ENCODE measurements at regions not wholly inside any gene's neighbourhood (a gene's known extent, or its start where the extent isn't known, plus 50 kb on each side); places are given as distances from the start of the nearest gene placed in this dataset.

DNA sequence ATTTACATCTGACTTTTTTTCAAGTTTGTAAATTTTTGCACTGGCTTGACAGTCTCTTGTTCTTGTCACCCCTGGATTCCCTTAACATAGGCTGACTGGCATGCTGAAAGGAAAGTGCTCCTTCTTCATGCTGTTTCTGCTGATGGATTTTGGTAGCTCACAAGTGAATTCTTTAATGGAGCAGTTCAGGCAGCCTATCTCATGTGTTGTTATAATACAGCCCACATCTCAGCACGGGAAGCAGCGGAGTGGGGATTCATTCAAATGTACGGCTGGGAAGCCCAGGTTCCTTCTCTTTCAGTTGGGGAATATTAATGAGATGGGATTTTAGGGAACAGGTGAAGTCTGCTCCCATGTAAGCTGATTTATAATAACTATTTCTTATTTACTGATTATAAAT lies 142.8 kb downstream of the CD8B2 start:
- DNase-seq (ENCODE audit: low read depth in 2 of 2), result no peak

DNA sequence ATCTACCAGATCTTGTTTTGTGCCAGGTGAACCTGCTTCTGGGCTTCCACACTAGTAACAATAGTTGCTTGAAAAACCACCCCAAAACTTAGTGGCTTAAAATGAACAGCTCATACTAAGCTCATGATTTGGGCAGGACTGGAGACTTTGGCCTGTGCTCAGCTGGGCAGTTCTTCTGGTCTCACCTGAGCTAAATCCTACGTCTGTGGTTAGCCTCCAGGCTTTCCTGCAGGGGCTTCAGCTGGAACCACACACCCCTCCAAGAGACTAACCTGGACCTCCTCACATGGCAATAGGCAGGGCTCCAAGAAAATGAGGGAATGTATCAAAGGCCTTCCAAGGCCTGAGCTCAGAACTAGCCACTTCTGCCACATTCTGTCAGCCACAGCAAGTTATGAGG lies 144.1 kb downstream of the CD8B2 start:
- DNase-seq (ENCODE audit: low read depth in 2 of 2), result no peak

DNA sequence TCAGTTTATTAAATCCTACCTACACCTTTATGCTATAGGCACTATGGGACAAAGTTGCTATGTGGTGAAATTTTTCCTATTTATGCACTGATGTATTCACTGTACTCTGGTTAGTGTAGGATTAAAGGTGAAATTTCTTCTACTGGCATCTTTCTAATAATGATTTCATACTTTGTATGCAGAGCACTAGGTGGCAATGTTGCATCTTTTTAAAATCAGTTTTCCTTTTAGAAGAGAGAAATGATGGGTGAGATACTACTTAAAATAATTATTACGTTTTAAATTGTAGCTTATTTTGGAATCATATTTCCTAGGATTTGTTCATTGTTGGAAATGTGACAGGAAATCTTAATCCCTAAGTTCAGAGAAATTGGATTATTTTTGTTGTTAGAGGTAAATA lies 150.9 kb downstream of the CD8B2 start:
- DNase-seq (ENCODE audit: low read depth in 2 of 2), result no peak

- no peak for DNase-seq (ENCODE audit: low read depth in 2 of 2)
Observed at GRCh38 chr2:106638580-106638979, 151.4 kb downstream of the CD8B2 start.

DNA sequence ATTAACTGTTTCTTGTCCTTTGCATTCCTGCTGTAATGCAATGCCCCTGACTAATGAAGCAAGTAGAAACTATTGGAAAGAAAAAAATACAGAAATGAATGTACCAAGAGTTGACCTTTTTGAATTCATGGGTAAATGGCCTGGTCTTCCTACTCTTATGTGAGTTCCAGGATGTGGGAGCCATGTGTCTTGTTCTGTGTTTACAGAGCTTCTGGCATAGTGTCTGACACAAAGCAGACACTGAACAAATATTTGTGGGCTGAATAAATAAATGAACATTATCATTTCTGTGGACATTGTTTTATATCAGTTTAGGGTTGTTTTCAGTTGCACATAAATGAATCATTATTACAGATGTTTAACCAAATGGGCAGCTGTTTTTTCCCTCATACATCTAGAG lies 155.5 kb downstream of the CD8B2 start:
- DNase-seq (ENCODE audit: low read depth in 2 of 2), result no peak

GRCh38 chr2:106644623-106645022 lies 157.5 kb downstream of the CD8B2 start:
- DNase-seq (ENCODE audit: low read depth in 2 of 2), result no peak

- DNase-seq (ENCODE audit: low read depth in 2 of 2), result no peak
Observed at GRCh38 chr2:106646605-106647004, 159.4 kb downstream of the CD8B2 start.

DNA sequence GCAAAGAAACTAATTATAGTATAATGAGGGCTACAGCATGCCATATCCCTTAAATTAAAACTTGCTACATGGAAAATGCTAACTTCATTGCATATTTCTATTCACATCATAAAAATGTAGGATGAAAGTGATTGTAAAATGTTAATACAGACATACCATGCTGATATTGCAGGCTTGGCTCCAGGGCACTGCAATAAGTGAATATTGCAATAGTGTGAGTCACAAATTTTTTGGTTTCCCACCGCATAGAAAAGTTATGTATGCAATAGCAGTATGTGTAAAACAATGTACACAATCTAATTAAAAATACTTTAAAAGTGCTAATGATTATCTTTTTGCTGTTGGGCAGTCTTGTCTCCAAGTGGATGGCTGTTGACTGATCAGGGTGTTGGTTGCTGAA lies 162.1 kb downstream of the CD8B2 start:
- DNase-seq (ENCODE audit: low read depth in 2 of 2), result no peak

DNA sequence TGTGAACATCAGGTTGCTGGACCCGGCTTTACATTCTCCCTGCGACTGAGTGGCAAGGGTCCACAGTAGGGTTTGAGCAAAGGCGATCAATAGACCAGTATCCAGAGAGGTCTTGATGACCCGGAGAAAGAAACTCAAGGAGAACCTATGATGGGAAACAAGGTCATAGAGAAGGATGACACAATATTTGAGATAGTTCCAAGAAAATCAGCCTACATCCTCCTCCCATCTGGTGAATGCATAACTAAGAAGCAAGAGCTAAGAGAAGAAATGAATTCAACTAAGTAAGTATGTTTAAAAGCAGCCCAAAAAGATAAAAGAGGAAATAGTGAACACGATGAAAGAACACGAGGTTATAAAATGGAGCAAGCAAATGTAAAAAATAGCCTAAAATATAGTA lies 166.3 kb downstream of the CD8B2 start:
- DNase-seq (ENCODE audit: low read depth in 2 of 2), result no peak

GRCh38 chr2:106658616-106659015 lies 171.5 kb downstream of the CD8B2 start:
- no peak for DNase-seq (ENCODE audit: low read depth in 2 of 2)

- DNase-seq (ENCODE audit: low read depth in 2 of 2), result no peak
Observed at GRCh38 chr2:106664669-106665068, 177.5 kb downstream of the CD8B2 start.

DNA sequence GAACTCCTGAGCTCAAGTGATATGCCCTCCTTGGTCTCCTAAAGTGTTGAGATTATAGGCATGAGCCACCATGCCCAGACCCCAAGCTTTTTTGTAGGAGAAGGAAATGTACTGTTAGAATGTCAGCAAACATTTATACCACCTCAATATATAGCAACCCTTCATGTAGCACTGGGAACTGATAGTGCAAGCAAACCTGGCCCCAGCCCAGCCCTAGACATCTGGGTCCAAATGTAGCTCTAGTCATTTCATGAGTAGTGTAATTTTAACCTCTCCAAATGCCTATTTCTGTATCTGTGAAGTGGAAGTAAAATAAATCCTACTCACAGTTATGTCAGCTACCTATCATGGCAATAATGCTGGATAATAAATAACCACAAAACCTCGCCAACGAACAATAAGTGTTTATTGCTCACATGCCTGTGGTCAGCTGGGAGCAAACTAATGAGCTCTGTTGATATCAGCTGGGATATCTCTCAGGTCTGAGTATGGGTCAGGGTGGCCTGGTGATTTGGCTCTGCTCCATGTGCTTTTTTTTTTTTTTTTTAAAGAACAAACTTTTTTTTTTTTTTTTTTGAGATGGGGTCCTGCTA lies 180.4 kb downstream of the CD8B2 start:
- no peak for DNase-seq (ENCODE audit: low read depth in 2 of 2)

DNA sequence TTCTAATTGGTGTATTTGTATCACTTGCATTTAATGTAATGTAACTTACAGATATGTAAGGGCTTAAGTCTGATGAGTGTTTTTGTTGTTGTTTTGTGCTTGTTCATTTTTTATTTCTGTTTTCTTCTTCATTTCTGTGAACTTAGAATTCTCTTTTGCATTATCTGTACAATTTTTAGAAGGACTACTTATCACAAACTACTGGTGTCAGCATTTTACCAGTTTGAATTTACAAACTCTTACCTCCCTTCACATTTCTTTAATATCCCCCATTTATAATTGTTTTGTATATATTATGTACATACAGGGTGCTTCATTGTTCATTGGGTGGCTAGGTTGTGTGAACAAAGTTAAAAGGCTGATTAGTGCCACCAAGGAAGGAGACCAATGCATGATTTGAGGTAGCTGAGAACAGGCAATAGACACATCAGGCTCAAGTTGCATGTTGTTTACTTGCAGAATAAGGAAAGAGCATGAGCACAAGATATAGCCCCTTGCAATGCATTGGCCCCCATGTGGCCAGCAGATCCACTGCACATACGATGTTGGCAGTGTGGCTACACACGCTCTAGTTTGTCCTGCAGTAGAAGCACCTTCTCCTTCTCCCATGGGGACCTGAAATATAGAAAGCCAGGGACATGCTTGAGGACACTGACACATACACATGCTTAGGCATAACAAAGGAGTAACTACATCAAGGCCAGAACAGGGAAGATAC lies 198.2 kb downstream of the CD8B2 start:
- no peak for DNase-seq (ENCODE audit: low read depth in 2 of 2)

DNA sequence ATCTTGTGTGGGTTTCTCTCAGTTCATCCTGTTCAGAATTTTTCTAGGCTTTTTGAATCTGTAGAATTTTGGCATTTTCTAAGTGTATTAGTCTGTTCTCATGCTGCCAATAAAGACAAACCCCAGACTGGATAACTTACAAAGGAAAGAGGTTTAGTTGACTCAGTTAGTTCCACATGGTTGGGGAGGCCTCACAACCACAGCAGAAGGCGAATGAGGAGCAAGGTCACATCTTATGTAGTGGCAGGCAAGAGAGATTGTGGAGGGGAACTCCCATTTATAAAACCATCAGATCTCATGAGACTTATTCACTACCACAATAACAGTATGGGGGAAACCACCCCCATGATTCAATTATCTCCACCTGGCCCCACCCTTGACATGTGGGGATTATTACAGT lies 199.2 kb downstream of the ST6GAL2 start:
- DNase-seq (ENCODE audit: low read depth in 2 of 2), result no peak

- no peak for DNase-seq (ENCODE audit: low read depth in 2 of 2)
Observed at GRCh38 chr2:106694964-106695470, 190.9 kb downstream of the ST6GAL2 start.

- no peak for DNase-seq (ENCODE audit: low read depth in 2 of 2)
Observed at GRCh38 chr2:106695919-106696318, 190.0 kb downstream of the ST6GAL2 start.

DNA sequence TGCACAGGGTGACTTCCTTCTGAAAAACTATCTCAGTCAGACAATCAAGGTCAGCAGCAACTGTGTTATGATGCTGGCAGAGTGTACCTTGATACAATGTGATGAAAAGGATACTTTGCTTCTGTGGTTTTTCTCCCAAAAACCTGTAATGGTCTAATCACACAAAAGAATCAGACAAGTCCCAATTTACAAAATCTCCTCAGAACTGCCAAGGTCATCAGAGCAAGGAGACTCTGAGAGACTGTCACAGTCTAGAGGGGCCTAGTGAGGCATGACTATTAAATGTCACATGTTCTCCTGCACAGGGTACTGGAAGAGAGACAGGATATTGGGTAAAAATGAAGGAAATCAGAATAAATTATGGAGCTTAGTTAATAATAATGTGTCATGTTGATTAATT lies 185.4 kb downstream of the ST6GAL2 start:
- DNase-seq (ENCODE audit: low read depth in 2 of 2), result no peak

DNA sequence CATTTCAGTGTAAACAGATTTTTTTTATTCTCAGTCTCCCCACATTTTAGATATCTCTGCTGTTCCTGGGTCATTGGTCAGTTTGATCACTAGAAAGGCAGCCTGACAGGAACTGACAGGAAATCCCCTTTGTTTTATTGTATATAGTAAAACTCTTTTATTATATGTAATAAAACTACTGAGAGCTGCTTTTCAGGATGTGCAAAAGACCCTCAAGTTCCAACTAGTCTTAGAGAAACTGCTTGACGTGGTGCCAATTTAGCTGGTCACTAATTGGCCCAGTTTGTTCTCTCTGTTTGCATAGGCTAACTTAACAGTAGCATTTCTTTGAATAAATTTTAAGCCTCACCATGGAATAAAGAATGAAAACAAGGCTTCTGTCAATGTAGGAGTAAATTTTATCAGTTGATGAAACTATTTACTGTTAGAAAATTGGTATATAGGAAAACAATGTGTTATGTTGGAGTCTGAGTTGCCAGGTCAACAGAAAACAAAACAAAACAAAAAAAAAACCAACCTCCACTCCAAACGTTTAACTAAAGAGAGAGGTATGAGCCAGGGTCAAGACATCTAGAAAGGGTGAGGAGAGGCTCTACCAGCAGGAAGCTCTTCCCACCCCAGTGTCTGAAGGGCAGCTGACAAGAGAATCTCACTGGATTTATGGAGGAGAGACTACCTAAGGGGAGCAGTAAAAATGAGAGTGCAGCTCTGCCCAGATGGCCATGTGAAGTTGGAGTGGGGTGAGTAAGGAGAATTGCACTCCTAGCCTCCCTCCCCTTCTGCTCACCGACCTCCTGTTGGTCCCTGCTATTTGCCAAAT lies 184.6 kb downstream of the ST6GAL2 start:
- DNase-seq (ENCODE audit: low read depth in 2 of 2), result no peak

- no peak for DNase-seq (ENCODE audit: low read depth in 2 of 2)
Observed at GRCh38 chr2:106703161-106703560, 182.8 kb downstream of the ST6GAL2 start.

- DNase-seq (ENCODE audit: low read depth in 2 of 2), result no peak
Observed at GRCh38 chr2:106704798-106705197, 181.2 kb downstream of the ST6GAL2 start.

- no peak for DNase-seq (ENCODE audit: low read depth in 2 of 2)
Observed at GRCh38 chr2:106705877-106706276, 180.1 kb downstream of the ST6GAL2 start.

DNA sequence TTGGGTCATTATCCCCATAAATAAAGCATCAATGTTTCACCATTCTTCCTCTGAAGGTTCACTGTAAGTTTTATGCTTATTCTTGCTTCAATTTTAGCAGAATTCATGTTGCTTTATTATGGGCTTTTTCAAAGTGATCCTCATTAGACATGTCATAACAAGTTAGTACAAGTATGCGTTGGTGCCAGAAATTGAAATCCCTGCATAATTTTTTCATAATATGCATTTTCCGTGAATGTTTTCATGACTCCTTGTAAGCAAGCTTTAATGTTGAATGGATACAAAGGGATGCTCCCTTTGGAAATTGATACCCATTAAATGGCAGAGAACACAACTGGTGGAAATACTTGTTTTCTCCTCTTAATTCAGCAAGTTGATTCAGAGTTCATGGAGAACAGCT lies 179.7 kb downstream of the ST6GAL2 start:
- no peak for DNase-seq (ENCODE audit: low read depth in 2 of 2)

DNA sequence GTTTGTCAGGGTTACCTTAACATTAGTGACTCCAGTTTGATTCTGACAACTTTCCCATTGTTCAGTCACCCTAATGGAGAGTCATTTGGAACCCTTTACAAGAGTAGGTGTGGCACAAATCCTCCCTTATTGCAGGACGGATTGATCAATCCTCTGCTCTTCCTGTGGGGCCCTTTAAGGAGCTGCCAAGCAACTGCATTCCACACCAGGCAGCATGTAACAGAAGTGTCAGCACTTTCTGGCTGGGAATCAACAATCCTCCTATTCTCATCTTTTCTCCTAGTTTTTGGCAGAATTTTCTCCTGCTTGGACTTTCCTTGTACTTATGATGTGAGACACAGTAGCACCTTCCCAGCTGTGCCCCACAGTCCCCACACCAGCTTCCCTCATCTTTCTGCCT lies 177.8 kb downstream of the ST6GAL2 start:
- no peak for DNase-seq (ENCODE audit: low read depth in 2 of 2)

All from stimulated activated CD8-positive, alpha-beta memory T cell treated with anti-CD3 and anti-CD28 coated beads, Interleukin-7, amount 100 ng/mL, for 1 hour (primary cell).